Endothelial cell of umbilical vein (primary cell): ENCODE measurements at regions not wholly inside any gene's neighbourhood (a gene's known extent, or its start where the extent isn't known, plus 50 kb on each side); places are given as distances from the start of the nearest gene placed in this dataset.

Source experiments
- BruUV-seq: library from RNA; stranded (reverse); fragments of 400-500 nt; replicated peaks from 2 replicates; lab custom pipeline; 2021; lab: Mats Ljungman, UMichigan
- CTCF ChIA-PET: fragments of 300-600, 350-600 bp; sonication (Branson Sonifier 250); formaldehyde crosslinking; loops from one replicate; lab custom pipeline; 2021; ENCODE audit warnings: antibody characterized with exemption, inconsistent platforms; lab: Charles Lee
- POLR2A ChIA-PET: fragments of 300-600, 350-600 bp; sonication (Branson Sonifier 250); formaldehyde crosslinking; loops from one replicate; lab custom pipeline; 2021; ENCODE audit warnings: antibody characterized with exemption, inconsistent platforms; lab: Charles Lee
- DNase-seq: peaks from one replicate; pipeline ENCODE4 v3.0.0-alpha.2; 2011; ENCODE audit warnings: low read depth, low spot score
- FAIRE-seq: peaks from 2 replicates; lab custom pipeline; 2011; peaks lifted over from hg19 to GRCh38; lab: Jason Lieb, UNC
- H2AFZ ChIP-seq: 2 replicates; pipeline ENCODE4 v1.6.0; 2012; ENCODE audit warnings: low read depth, low read length, control low read depth, inconsistent platforms
- H3K27ac ChIP-seq: 2 replicates; pipeline ENCODE4 v1.5.1; 2011; ENCODE audit warnings: low read depth, mild to moderate bottlenecking, control low read depth, low read length, moderate library complexity; ENCODE audit not compliant: insufficient read depth
- H3K27me3 ChIP-seq, 2 experiments: 2 replicates each; pipeline versions ENCODE4 v1.6.0 to v1.6.1; 2011; ENCODE audit warnings: low read length in 2 of 2, mixed read lengths in 1 of 2; ENCODE audit not compliant: control insufficient read depth in 2 of 2, insufficient read depth in 2 of 2
- H3K36me3 ChIP-seq, 2 experiments: 2 replicates in 1 of 2; 3 replicates in 1 of 2; pipeline ENCODE4 v1.5.1; 2011; ENCODE audit warnings: low read length in 2 of 2, mild to moderate bottlenecking in 1 of 2, moderate library complexity in 1 of 2; ENCODE audit not compliant: control insufficient read depth in 2 of 2, insufficient read depth in 2 of 2; ENCODE audit errors: extremely low read depth in 1 of 2
- H3K4me1 ChIP-seq: 3 replicates; pipeline ENCODE4 v1.5.1; 2011; ENCODE audit warnings: mild to moderate bottlenecking, low read length; ENCODE audit not compliant: control insufficient read depth, insufficient read depth; ENCODE audit errors: extremely low read depth
- H3K4me2 ChIP-seq: 2 replicates; pipeline ENCODE4 v1.6.1; 2011; ENCODE audit warnings: low read length, control low read depth, mixed read lengths; ENCODE audit not compliant: insufficient read depth
- H3K4me3 ChIP-seq, 3 experiments: fragments of 200-600 bp in 1 of 3; sonication (generic), shearing (Covaris generic) in 1 of 3; replicated peaks in 1 of 3; 2 replicates each; pipeline ENCODE4 v1.5.1; 2011 to 2016; ENCODE audit warnings: control low read depth in 3 of 3, low read length in 3 of 3, mild to moderate bottlenecking in 2 of 3, inconsistent platforms in 1 of 3, low read depth in 1 of 3, moderate library complexity in 1 of 3; ENCODE audit not compliant: insufficient read depth in 1 of 3
- H3K79me2 ChIP-seq: 2 replicates; pipeline ENCODE4 v1.6.0; 2012; ENCODE audit warnings: low read length, inconsistent platforms; ENCODE audit not compliant: control insufficient read depth, insufficient read depth
- H3K9ac ChIP-seq: replicated peaks from 2 replicates; pipeline ENCODE3; 2011; ENCODE audit warnings: low read length, control low read depth; ENCODE audit not compliant: insufficient read depth; ENCODE audit errors: extremely low read depth
- H3K9me1 ChIP-seq: replicated peaks from 3 replicates; pipeline ENCODE4 v1.6.0; 2011; ENCODE audit warnings: mild to moderate bottlenecking, low read length; ENCODE audit not compliant: control insufficient read depth, insufficient read depth; ENCODE audit errors: extremely low read depth
- H3K9me3 ChIP-seq: replicated peaks from 2 replicates; pipeline ENCODE4 v1.5.1; 2012; ENCODE audit warnings: low read length, inconsistent platforms; ENCODE audit not compliant: control insufficient read depth, insufficient read depth
- H4K20me1 ChIP-seq: replicated peaks from 2 replicates; pipeline ENCODE3; 2011; ENCODE audit warnings: mild to moderate bottlenecking, low read length; ENCODE audit not compliant: control insufficient read depth, insufficient read depth; ENCODE audit errors: extremely low read depth
- EZH2 ChIP-seq: IDR thresholded peaks from 2 replicates; pipeline ENCODE4 v1.6.1; 2012; ENCODE audit warnings: borderline replicate concordance, low read depth, mild to moderate bottlenecking, moderate library complexity, low read length, inconsistent platforms; ENCODE audit not compliant: severe bottlenecking
- FOS ChIP-seq: IDR thresholded peaks from 2 replicates; pipeline ENCODE4 v1.6.1; 2011; ENCODE audit warnings: mild to moderate bottlenecking, low read length, moderate library complexity, borderline replicate concordance; ENCODE audit not compliant: insufficient read depth
- GATA2 ChIP-seq: IDR thresholded peaks from 2 replicates; pipeline ENCODE4 v1.7.0; 2011; ENCODE audit warnings: low read depth, mild to moderate bottlenecking, moderate library complexity, mixed read lengths, low read length; ENCODE audit not compliant: insufficient read length, insufficient read depth
- JUN ChIP-seq: IDR thresholded peaks from 2 replicates; pipeline ENCODE4 v1.6.1; 2011; ENCODE audit warnings: borderline replicate concordance, low read depth; ENCODE audit not compliant: insufficient read length, insufficient read depth
- MYC ChIP-seq: IDR thresholded peaks from one replicate; pipeline ENCODE4 v1.6.1; 2011; ENCODE audit warnings: mild to moderate bottlenecking, low read depth, low read length
- POLR2A ChIP-seq: IDR thresholded peaks from 2 replicates; pipeline ENCODE4 v1.6.1; 2012; ENCODE audit warnings: low read depth, mild to moderate bottlenecking, control low read depth, low read length
- POLR2AphosphoS5 ChIP-seq: IDR thresholded peaks from 2 replicates; pipeline ENCODE4 v1.6.1; 2012; ENCODE audit warnings: low read depth, mild to moderate bottlenecking, control low read depth, low read length, moderate library complexity; ENCODE audit not compliant: insufficient read depth
- dilution Hi-C: fragments of 300-500 bp; cut with MboI; formaldehyde crosslinking; loops from one replicate; pipeline ENCODE4 v1.15.0; 2019; ENCODE audit warnings: low sequenced_read_pairs; ENCODE audit not compliant: extremely low pct_ligation_motif_present
- intact Hi-C: fragments of 100-400 bp; cut with micrococcal nuclease; formaldehyde crosslinking; loops from one replicate; pipeline ENCODE4 v1.10.0; 2022
- TF ChIP-seq, protein P1 (sequence below): IDR thresholded peaks from 2 replicates; pipeline ENCODE4 v1.6.1; 2011; ENCODE audit not compliant: insufficient read depth, insufficient read length
- TF ChIP-seq, protein P2 (sequence below), 2 donors: IDR thresholded peaks; 1 replicate in 1 of 2; 2 replicates in 1 of 2; pipeline ENCODE4 v1.5.1; 2011; ENCODE audit warnings: low read length in 2 of 2, mild to moderate bottlenecking in 2 of 2, moderate library complexity in 2 of 2, control low read depth in 1 of 2, inconsistent platforms in 1 of 2, low read depth in 1 of 2; ENCODE audit not compliant: insufficient read depth in 1 of 2; ENCODE audit errors: extremely low read depth in 1 of 2

DNA sequence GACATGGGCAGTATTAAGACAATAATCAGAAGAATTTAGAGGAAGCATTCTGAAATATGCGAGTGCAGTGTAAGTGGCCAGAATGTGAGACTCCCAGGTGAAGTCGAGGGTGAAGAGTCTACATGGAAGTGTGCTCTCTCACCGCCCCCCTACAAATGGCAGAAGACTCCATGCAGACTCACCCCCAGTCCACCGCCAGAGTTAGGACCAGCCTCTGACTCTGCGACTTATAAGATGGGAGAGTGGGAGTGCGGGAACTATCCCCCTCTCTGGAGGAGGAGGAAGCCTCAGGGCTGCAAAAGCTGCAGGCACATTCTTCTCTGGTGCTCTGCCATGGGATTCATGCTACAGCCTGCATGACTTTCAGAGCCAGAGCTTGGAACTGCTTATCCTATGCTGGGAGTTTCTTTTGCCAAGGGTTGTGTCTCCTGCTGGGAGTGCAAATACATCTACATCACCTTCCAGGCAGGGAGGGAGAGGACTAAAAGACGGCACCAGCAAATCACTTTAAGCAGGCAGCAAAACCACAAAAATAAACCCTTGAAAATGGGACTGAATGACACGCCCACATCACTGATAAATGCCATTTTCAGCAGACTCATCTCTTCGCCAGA lies 206.7 kb upstream of the SULF2 start:
- Histone ChIP-seq H3K27me3 (peaks cover 3 to 6% of the 10 kb centered on the region in 2 experiments), H3K79me2 (no peaks in the 10 kb centered on the region), H3K4me2 (no peak overlapping the region), H4K20me1 (no peaks in the 10 kb centered on the region), H3K4me1 (no peaks in the 10 kb centered on the region), H3K9ac (no peak overlapping the region), H3K36me3 (no peaks in the 10 kb centered on the region), H3K4me3 (no peak overlapping the region), H3K9me1 (no peaks in the 10 kb centered on the region), H3K9me3 (no peaks in the 10 kb centered on the region), H3K27ac (no peak overlapping the region), H2AFZ (no peak overlapping the region)
- DNase-seq (no peak), FAIRE-seq (no peak)
- BruUV-seq, result no TSS peak
- TF ChIP-seq FOS (no peak), JUN (no peak), POLR2AphosphoS5 (no peak), GATA2 (no peak), POLR2A (no peak)
- TF ChIP-seq, protein P1, sequence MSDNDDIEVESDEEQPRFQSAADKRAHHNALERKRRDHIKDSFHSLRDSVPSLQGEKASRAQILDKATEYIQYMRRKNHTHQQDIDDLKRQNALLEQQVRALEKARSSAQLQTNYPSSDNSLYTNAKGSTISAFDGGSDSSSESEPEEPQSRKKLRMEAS, result no peak
- ChIA-PET POLR2A (no interaction called here), CTCF (interaction anchor here (0.6 to 1.6 kb wide), 3 partner anchors 14 to 137 kb away, joined by 3 to 4 read pairs (median 3); no protein-coding TSS in a partner anchor)
- intact Hi-C loops, result no loop called here
- dilution Hi-C loops, result no loop called here

DNA sequence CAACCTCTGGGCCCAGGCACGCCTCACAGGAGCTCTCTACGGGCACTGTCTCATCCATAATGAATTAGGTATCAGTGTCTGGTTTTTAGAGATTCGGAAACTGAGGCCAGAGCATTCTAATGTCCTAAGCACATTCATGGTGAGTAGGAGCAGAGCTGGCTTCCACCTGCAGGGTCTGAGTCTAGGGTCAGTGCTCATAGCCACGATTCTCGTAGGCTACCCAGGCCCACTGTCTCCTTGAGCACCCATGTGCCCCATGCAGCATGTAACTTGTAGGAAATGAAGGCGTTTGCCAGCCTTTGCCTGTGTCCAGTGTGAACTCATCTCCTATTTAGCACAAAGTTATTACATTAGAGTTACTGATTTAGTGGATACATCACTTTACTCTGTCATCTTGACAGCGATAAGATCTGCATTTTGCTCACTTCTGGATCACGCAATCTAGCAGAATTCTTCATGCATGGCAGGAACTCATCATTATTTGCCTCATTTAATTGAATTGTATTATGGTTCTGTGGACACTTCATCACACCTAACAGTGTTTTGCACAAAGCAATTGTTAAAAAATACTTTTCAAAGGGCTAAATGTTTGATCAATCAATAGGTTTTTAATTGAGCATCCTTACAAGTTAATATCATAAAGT lies 205.3 kb upstream of the SULF2 start:
- ChIA-PET CTCF (no interaction called here), POLR2A (no interaction called here)
- H3K27ac ChIP-seq, result no peak overlapping the region
- no TSS peak for BruUV-seq
- DNase-seq (no peak), FAIRE-seq (no peak)
- H3K9me3 ChIP-seq, result no peaks in the 10 kb centered on the region
- peaks cover 3 to 6% of the 10 kb centered on the region in 2 experiments for H3K27me3 ChIP-seq
- H4K20me1 ChIP-seq, result no peaks in the 10 kb centered on the region
- H3K4me3 ChIP-seq, result no peak overlapping the region
- no peak overlapping the region for H2AFZ ChIP-seq
- TF ChIP-seq POLR2A (no peak), FOS (no peak), MYC (no peak), POLR2AphosphoS5 (no peak), JUN (no peak), EZH2 (no peak), GATA2 (no peak)
- TF ChIP-seq, protein P1, result no peak
- TF ChIP-seq, protein P2, sequence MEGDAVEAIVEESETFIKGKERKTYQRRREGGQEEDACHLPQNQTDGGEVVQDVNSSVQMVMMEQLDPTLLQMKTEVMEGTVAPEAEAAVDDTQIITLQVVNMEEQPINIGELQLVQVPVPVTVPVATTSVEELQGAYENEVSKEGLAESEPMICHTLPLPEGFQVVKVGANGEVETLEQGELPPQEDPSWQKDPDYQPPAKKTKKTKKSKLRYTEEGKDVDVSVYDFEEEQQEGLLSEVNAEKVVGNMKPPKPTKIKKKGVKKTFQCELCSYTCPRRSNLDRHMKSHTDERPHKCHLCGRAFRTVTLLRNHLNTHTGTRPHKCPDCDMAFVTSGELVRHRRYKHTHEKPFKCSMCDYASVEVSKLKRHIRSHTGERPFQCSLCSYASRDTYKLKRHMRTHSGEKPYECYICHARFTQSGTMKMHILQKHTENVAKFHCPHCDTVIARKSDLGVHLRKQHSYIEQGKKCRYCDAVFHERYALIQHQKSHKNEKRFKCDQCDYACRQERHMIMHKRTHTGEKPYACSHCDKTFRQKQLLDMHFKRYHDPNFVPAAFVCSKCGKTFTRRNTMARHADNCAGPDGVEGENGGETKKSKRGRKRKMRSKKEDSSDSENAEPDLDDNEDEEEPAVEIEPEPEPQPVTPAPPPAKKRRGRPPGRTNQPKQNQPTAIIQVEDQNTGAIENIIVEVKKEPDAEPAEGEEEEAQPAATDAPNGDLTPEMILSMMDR (IDR thresholded peaks at IDR 0.05; ENCODE audit: extremely low read depth in 1 of 2, insufficient read depth in 1 of 2, low read depth in 1 of 2, low read length in 2 of 2), result no peak
- H3K9ac ChIP-seq, result no peak overlapping the region
- H3K79me2 ChIP-seq, result no peaks in the 10 kb centered on the region
- H3K4me1 ChIP-seq, result no peaks in the 10 kb centered on the region
- H3K36me3 ChIP-seq, result no peaks in the 10 kb centered on the region
- H3K4me2 ChIP-seq, result no peak overlapping the region
- dilution Hi-C loops (no loop called here), intact Hi-C loops (no loop called here)
- no peaks in the 10 kb centered on the region for H3K9me1 ChIP-seq
